Cardiac muscle cell (in vitro differentiated cells and primary cell): ENCODE measurements at regions not wholly inside any gene's neighbourhood (a gene's known extent, or its start where the extent isn't known, plus 50 kb on each side); places are given as distances from the start of the nearest gene placed in this dataset.

Source experiments
- DNase-seq, 2 donors: peaks; one replicate each; pipeline versions ENCODE4 v3.0.0 to v3.0.0-alpha.2; 2010 to 2017; ENCODE audit warnings: low read depth in 1 of 2, low spot score in 1 of 2
- H3K27ac ChIP-seq: fragments of 200-600 bp; sonication (generic); 2 replicates; pipeline ENCODE4 v1.5.1; 2016
- H3K27me3 ChIP-seq: fragments of 200-600 bp; sonication (generic); 2 replicates; pipeline ENCODE4 v1.6.0; 2016; ENCODE audit warnings: control low read depth
- H3K36me3 ChIP-seq: fragments of 200-600 bp; sonication (generic); 2 replicates; pipeline ENCODE4 v1.5.1; 2016; ENCODE audit warnings: control low read depth
- H3K4me1 ChIP-seq: fragments of 200-600 bp; sonication (generic); 2 replicates; pipeline ENCODE4 v1.8.1; 2017; ENCODE audit warnings: low read depth, mild to moderate bottlenecking, mixed run types
- H3K4me3 ChIP-seq: fragments of 200-600 bp; sonication (generic); 2 replicates; pipeline ENCODE4 v1.5.1; 2016; ENCODE audit warnings: mild to moderate bottlenecking
- H3K9me3 ChIP-seq: fragments of 200-600 bp; sonication (generic); 2 replicates; pipeline ENCODE4 v1.5.1; 2017; ENCODE audit warnings: low read depth, mild to moderate bottlenecking, control low read depth
- CTCF ChIP-seq: IDR thresholded peaks from 2 replicates; pipeline ENCODE4 v1.5.1; 2012; ENCODE audit warnings: low read depth, mild to moderate bottlenecking, low read length

- Histone ChIP-seq H3K9me3 (no peaks in the 10 kb centered on the region), H3K27ac (no peak overlapping the region), H3K4me1 (peaks cover 6% of the 10 kb centered on the region), H3K4me3 (no peak overlapping the region), H3K27me3 (no peaks in the 10 kb centered on the region), H3K36me3 (no peaks in the 10 kb centered on the region)
- DNase-seq, result no peak
- no peak for TF ChIP-seq CTCF
Observed at GRCh38 chr12:94712815-94713515, 62.6 kb upstream of the TMCC3 start.

- Histone ChIP-seq H3K27me3 (no peaks in the 10 kb centered on the region), H3K4me1 (peaks cover 2% of the 10 kb centered on the region), H3K36me3 (no peaks in the 10 kb centered on the region), H3K27ac (no peak overlapping the region), H3K4me3 (no peak overlapping the region), H3K9me3 (no peaks in the 10 kb centered on the region)
- TF ChIP-seq CTCF, result peak; percentile 39
- peak; percentile 24 to 26 for DNase-seq
Observed at GRCh38 chr12:94710933-94711332, 60.6 kb upstream of the TMCC3 start.

GRCh38 chr12:94707892-94708291 lies 57.5 kb upstream of the TMCC3 start:
- no peak for TF ChIP-seq CTCF
- H3K4me1 ChIP-seq, result peaks cover 2% of the 10 kb centered on the region
- no peaks in the 10 kb centered on the region for H3K36me3 ChIP-seq
- no peak overlapping the region for H3K4me3 ChIP-seq
- no peak overlapping the region for H3K27ac ChIP-seq
- peak; percentile 4 to 84 for DNase-seq
- H3K9me3 ChIP-seq, result no peaks in the 10 kb centered on the region
- no peaks in the 10 kb centered on the region for H3K27me3 ChIP-seq

- no peak for TF ChIP-seq CTCF
- H3K4me1 ChIP-seq, result peaks cover 2% of the 10 kb centered on the region
- H3K9me3 ChIP-seq, result no peaks in the 10 kb centered on the region
- no peak overlapping the region for H3K4me3 ChIP-seq
- no peak for DNase-seq
- H3K36me3 ChIP-seq, result no peaks in the 10 kb centered on the region
- H3K27me3 ChIP-seq, result no peaks in the 10 kb centered on the region
- no peak overlapping the region for H3K27ac ChIP-seq
Observed at GRCh38 chr12:94707036-94707435, 56.7 kb upstream of the TMCC3 start.

GRCh38 chr12:94706250-94706661 lies 55.9 kb upstream of the TMCC3 start:
- Histone ChIP-seq H3K27ac (no peak overlapping the region), H3K9me3 (no peaks in the 10 kb centered on the region), H3K36me3 (no peaks in the 10 kb centered on the region), H3K4me1 (peaks cover 2% of the 10 kb centered on the region), H3K4me3 (no peak overlapping the region), H3K27me3 (no peaks in the 10 kb centered on the region)
- DNase-seq, result no peak
- TF ChIP-seq CTCF, result no peak
